GM19397 (cell line): ENCODE measurements at regions not wholly inside any gene's neighbourhood (a gene's known extent, or its start where the extent isn't known, plus 50 kb on each side); places are given as distances from the start of the nearest gene placed in this dataset.

Experiments used
- ATAC-seq: cut with Tn5 transposase; IDR thresholded peaks from one replicate; pipeline ENCODE4 v1.9.1; 2021; ENCODE audit warnings: mild to moderate bottlenecking, moderate library complexity; ENCODE audit not compliant: unreplicated experiment

DNA sequence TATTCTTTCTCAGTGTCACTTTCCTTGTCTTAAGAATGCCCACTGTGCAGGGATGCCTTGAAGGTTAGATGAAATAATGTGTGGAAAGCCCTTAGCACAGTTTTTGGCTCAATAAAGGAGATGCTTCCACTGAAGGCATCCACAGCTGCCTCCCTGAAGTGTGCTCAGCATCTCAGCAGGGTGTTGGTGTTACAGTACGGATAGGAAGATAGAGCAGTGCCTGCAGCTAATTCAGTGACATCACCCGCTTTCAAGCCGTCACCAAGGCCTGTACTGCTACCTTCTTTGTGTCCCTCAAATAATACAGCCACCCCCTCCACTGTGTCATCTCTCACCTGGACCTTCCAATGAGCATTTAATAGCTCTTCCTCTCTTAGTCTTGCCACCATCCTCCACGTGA is 59.0 kb downstream of the NDUFS5 start:
- ATAC-seq: no peak

DNA sequence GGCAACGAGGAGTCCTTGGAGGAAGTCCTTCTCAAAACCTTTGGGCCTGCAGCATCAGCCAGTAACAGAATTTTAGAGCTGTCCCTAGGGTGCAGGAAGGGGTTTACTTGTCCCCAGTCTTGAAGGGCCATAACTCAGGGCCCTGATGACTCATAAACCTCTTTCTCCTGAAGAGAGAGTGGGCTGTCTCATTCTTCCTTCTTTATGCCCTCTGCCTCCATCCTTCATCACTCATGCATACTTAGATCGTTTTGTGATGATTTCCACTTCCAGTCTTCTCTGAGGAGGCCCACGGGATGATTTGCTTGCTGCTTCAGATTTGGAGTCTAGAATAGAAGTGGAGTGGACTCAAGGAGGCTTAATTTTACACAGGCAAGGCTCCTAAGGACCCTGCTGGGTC is 60.2 kb downstream of the NDUFS5 start:
- ATAC-seq: no peak

DNA sequence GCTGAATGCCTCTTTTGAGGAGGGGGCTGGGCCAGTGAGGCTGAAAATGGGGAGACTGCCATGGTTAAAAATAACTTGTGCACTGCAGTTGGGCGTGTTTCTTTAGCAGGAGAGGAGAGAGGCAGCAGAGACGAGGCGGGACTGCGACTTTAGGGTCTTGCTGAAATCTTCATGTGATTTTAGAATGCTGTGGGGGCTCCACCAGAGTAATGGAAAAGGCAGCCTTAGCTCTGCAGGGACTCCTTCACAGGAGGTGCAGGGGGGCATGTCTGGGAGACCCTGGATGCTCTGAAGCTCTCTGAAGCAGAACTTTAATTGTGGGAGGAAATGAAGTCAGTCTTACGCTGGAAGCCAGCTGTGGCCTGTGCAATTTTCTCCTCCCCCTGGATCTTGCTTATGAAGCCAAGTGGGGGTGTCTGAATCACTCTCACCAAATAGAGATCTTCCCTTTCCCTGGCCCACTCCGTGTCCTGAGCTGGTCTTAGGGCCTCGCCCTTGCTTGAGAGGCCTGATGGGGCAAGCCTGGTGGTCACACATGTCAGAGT is 60.8 kb downstream of the NDUFS5 start:
- ATAC-seq: no peak

DNA sequence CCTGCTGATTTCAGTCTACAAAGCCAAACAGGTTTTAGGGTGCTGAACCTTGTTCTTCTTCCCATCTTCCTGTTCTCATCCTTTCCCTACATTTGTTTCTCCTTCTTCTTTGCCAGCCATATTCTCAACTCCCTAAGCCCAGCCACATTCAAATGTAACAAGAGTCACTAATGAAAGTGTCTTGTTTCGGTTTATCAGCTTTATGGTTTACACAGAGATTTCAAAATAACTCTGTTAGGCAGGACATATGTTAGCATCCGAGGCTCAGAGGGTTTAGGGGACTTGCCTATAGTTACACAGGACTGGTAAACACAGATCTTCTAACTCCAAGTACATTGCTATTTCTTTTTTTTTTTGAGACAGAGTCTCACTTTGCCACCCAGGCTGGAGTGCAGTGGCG is 61.3 kb downstream of the NDUFS5 start:
- ATAC-seq: no peak

DNA sequence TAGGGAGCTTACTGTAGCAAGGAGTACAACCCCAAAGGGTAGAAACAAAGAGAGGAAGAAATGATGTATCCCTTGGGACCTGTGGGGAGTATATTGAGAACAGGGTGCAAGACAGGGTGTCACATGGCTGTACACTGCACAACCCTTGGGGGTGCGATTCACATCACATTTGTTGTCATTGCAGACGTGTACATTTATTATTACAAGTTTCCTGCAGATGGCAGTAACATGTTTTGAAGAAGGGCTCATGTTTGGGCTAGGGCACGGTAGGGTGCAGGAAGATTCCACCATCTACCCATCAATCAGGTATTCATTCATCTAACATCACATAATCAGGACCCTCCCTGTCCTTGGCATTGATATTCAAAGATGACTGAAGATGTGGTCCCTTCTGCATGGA is 62.5 kb downstream of the NDUFS5 start:
- ATAC-seq: no peak

DNA sequence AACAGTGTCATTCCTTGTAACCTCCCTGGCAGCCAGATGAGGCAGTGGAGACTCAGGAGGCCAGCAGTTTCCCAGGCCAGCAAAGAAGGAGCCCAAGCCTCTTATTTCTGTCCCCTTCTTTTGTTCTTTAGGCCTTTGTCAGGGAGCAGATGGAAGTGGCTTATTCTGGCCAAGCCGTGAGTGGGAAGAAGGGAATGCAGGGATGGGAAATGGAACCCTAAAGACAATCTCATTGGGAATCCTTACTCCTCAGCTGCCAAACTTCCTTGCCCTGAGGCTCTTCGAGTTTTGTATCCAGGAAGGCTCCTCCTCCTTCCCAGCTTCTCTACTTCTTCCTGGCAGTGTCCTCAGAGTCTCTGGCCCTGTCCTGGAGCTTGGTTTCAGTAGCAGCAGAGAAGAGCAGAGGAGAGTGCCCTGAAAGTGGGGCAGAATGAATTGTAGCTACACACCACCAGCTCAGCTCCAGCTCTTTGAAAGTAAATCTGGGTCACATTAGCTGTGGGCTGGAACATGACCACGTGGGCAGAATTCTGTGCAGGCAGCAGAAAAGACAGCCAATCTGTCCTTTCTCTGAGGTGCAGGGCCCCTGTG is 63.9 kb downstream of the NDUFS5 start:
- ATAC-seq: no peak

DNA sequence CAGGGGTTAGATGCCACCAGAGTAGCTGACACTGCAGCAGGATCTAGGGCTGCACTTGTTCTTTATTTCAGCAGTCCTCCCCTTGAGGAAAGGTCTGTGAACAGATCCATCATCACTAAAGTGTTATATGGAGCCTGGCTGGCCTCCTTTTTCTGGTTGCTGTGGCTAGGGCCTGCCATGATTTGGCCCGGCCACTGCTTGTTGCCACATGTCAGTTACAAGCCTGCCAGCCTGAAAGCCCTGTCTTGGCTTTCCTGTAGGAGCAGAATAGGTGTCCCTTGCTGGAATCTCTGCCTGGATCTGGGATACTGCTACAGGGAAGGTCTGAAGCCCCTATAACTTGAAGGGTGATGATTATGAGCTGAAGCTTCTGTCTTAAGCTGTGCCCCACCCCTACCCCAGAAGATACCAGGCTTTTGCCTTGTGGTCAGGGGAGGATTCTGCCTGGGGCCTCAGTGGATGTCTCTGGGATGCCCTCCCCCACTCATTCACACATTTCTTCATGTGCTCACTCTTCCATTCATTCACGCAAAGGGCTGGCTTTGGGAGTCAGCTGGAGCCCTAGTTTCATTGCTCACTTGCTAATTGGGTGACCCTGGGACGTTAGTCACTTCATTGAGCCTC is 64.7 kb downstream of the NDUFS5 start:
- ATAC-seq: no peak

DNA sequence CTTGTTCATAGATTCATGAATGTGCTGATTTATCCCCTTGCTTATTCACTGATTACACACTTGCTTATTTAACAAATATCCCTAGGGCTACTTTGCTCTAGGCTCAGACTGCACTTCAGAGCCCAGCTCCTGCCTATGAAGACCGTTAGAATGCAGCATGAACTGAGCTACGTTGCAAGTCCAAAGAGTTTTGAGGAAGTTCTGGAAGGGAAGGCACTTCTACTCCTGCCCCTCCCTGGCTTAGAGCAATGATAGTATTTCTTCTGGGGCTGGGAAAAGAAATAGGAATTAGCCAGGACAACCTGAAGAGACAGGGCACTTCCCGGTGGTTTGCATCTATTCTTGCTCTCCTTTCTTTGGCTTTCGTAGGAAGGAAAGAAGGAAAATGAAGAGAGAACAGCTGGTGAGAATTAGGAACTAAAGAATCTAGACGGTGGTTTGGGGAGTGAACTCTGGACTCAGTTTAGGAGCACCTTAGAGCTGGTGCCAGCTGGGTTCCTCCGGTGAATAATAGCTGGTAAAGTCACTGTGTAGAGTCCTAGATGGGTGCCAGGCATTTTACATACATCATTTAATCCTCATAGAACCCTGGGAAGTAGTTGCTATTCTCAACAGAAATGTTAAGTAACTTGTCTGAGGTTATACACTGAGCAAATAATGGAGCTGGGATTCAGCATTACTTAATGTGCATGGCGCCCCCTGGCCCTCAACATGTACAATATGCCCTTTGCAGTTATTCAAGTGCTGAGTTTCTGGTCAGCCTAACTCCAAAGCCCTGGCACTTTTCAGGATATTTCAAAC is 65.9 kb downstream of the NDUFS5 start:
- no peak for ATAC-seq

DNA sequence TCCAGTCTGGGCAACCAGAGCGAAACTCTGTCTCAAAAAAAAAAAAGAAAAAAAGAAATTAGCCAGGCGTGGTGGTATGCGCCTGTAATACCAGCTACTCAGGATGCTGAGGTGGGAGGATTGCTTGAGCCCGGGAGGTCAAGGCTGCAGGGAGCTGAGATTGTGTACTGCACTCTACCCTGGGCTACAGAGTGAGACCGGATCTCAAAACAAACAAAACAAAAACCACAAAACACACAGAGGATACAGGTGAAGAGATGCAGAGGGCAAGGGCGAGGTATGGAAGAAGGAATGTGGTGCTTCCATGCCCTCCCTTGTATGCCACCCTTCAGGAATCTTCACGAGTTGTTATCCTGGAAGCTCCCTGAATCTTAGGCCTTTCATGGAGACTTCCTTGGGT is 68.5 kb downstream of the NDUFS5 start:
- ATAC-seq: no peak

DNA sequence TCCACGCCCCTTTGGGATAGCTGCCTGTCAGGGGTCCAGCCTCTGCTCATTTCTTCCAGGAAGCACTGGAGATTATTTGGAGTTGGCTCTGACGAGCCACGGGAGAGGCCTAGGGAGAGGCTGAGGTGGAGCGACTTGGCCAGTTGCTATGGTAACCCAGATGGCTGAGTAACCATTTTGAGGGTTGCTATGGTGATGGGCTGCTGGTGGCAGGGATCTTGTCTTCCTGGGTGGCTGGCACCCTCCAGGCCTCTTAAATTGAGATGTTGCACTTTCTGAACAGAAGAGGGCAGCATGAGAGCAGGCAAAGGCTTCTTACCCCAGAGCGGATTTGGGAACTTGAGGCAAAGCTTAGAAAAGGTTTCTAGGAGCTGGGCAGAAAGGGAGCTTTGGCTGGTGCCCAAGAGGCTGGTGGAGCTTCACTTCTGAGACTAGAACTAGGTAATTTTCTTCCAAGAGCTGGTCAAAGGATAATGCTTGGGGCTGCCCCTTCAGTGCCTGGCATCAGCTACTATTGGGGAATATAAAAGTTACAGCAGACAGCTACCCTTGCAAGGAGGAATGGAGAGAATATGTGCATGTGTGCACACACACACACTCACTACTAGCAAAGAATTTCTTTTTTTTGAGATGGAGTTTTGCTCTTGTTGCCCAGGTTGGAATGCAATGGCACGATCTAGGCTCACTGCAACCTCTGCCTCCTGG is 72.5 kb downstream of the NDUFS5 start:
- no peak for ATAC-seq

DNA sequence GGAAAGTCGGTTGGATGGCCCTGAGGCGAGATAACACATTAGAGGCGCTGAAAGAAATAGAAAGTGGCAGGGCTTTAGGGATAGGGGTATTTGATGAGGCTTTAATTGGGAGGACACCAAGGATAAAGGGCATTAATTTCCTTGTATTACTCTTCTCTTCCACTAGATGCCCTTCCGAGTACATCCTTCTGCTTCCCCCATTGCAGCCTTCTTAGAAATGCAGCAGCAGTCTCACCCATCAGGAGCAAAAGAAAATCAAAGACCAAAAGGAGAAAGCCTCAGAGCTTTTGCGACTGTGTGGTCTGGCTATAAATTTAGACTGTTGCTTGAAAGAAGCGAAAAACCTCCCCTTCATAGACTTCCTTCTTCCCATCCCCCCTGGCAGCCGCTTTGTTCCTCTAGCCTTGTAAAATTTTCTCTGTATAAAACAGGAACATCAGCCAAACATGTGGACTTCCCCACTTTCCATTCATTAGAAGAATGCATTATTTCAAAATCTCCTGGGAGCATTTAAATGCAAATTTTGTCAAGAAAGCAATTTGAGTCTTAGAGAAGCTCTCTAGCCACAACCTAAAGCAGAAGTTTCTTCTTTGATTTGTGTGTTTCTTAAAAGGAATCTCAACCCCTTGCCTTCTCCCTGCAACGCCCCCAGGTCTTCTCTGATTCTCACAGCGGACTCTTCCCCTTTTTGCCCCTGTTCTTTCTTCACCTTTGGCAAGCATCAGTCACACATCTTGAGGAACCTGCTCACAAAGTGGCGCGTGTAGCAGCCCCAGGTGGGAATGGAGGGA is 76.6 kb downstream of the NDUFS5 start:
- no peak for ATAC-seq

DNA sequence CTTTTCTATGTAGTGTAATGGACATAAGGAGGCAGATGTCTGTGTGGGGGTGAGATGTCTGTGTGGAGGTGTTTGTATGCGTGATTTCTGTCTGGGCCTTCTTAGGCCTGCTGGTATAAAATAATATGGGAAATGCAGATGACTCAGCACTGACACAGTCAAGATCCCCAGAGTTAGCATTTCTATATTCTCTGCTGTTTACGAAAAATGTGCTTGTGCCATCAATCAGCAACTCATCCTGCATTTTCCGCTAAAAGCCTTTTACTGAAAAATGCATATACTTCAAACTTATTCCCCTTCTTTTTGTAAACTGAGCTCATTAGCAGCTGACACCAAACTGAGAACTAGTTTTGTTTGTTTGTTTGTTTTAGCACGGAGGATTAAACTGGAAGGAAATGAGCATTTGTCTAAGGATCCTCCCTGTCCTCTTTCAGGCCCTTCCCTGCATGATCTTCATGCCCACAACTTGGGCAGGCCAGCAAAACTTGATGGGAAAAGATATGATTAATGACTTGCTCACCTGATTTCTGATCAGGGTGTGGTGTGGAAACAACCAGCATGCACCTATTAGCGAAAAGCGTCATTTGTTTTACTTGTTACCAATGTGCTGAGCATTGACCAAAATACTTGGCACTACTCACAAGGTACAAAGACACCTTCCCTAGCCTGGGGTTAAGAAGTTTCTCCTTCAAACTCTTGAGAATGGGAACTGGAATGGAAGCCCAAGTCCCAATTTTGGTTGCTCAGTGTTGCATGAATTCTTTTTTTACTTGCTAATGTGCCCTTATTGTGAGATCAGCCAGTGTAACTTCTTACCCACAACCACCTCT is 77.4 kb downstream of the NDUFS5 start:
- no peak for ATAC-seq

DNA sequence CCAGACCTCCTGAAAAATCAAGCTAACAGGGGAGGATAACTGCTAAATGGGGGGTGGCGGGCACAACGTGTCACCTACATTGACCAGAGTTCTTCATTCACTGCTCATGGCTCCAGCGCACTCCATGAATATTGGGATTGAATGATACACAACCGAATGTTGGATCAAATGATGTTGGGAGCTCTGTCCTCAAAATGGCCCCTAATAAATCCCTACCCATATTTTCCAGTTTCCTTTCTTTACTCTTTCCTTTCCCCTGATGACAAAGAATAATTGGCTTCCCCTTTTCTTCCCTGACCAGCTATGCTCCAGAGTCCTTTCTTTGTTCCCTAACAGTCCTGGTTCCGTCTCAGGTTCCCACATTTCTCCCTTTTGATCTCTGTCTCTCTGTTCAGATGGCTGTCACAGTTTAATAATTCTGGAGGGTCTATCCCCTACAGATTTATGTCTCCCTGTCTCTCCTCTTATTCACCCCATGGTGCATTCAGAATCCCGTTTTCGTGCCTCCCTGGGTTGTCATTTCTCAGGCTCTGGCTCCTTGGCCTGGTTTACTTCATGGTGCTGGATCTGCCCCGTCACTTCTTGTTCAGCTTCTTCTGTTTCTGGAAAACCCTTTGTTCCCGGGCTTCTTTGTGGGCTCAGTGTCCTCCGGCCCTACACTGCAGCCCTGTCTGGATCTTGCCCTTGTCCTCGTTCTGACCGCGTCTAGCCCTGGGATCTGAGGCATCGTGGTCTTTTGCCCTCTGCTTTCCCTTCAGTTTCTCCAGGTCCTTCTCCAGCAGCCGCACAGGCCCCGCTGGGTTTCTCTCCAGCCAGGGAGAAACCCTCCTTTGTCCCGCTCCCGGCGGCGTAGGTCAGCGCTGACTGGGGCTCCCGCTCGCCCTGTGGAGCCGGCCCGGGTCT is 78.3 kb downstream of the NDUFS5 start:
- no peak for ATAC-seq

DNA sequence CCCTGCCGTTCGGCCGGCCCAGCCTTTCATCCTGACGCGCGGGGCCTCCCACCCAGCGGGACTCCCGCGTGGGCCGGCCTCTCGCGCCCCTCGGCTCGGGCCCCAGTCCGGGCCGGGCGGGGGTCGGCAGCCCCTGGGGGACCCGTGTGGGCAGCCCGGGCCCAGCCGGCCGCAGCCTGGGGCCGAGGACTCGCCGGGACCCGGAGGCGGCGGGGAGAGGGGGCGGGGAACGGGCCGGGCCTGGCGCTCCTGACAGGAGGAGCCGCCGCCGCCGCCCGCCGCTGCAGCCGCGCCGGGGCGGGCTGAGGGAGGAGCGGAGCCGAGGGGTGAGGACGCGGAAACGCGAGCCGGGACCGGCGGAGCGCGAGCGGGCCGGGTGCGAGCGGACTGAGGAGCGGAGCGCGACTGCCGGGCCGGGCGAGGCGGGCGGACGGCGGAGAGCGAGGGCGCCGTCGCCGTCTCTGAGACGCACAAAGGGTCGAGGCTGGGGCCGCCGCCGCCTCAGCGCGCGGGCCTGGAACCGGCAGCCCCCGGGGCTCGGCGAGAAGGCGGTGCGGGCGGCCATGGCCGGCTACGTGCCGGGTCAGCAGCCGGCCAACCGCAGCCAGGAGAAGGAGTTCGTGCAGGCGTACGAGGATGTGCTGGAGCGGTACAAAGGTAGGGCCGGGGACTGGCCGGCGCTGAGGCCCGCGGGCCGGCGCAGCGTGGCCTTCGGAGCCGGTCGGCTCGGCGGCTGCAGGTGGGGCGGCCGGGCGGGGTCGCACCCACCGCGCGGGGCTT is 79.1 kb downstream of the NDUFS5 start:
- ATAC-seq: peak; percentile 33

DNA sequence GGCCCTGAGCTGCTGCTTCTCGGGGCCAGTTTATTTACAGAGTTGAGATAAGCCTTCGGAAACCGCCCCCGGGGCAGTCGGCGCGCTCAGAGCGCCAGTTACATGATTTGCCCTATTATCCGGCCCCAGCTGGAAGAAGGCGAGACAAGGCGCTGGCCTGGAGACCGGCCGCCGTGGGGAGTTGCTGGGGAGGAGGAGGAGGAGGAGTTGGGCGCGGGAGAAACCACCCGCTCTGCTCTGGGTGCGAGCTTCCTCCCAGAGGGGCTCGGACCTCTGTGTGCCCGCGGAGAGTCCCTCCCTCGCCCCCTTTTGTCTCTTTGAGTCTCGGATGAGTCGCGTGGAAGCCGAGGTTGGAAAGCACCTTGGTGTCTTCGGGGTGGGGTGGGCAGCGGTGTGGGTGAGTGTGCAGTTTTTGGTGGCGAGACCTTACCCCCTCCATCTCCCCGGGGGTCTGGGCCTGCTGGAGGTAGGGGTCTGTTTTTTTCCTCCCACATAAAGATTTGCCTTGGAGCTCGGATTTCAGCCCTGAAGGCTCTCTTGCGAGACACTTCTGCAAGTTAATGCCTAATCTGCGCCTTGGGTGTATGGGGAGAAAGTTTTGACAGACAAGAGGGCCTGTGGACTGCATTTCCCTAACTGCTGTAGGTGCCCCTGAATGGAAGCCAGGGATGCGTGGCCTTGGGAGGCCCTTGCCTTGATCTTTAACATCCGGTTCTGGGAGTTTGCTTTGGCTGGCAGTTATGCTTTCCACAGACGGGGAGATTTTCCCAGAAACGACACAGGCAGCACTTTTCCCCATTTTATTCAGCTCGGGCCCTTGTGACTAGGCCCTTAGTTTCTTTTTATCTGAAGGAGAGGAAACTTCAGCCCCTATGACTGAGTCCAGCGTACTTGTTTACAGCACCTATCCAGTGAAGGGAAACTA is 80.0 kb downstream of the NDUFS5 start:
- peak; percentile 28 for ATAC-seq

DNA sequence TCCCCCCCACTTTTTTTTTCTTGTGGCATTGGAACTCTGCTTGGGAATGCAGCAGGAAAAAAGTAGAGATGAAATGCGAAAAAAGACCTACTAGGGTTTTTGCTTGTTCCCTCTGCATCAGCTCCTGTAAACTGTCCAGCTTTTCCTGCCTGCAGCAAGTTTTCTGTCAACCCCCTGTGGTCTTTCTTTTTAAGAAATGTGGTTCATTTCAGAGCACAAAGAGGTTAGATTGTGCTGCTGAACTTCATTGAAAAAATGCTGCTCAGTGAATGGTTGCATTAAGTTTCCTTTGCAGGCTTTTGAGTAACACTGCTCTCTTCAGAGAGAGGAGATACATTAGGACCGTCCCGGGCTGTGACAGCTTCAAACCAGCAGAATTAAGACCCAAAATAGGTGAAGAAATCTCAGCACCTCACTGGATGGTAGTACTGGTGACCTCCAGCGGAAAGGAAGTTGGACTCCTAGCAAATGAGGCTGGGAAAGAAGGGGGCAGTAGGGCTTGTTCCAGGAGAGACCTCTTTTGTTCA is 80.7 kb downstream of the NDUFS5 start:
- no peak for ATAC-seq
